Endodermal cell (in vitro differentiated cells): ENCODE measurements at regions not wholly inside any gene's neighbourhood (a gene's known extent, or its start where the extent isn't known, plus 50 kb on each side); places are given as distances from the start of the nearest gene placed in this dataset.

Experiments
- DNase-seq: peaks from one replicate; pipeline ENCODE4 v3.0.0-alpha.2; 2017
- H3K27ac ChIP-seq: 2 replicates; pipeline ENCODE4 v1.5.1; 2013; ENCODE audit warnings: mild to moderate bottlenecking, low read depth, low read length, moderate library complexity
- H3K27me3 ChIP-seq: 2 replicates; pipeline ENCODE4 v1.6.1; 2013; ENCODE audit warnings: mild to moderate bottlenecking, low read length, moderate library complexity; ENCODE audit not compliant: insufficient read depth, control insufficient read depth, poor library complexity, severe bottlenecking
- H3K36me3 ChIP-seq: 2 replicates; pipeline ENCODE4 v1.7.0; 2013; ENCODE audit warnings: mild to moderate bottlenecking, low read length, moderate library complexity; ENCODE audit not compliant: control insufficient read depth, insufficient read depth
- H3K4me1 ChIP-seq: one replicate; pipeline ENCODE4 v1.7.0; 2013; ENCODE audit warnings: low read length; ENCODE audit not compliant: control insufficient read depth, insufficient read depth
- H3K4me3 ChIP-seq: 2 replicates; pipeline ENCODE4 v1.5.1; 2013; ENCODE audit warnings: mild to moderate bottlenecking, low read length, moderate library complexity
- H3K9ac ChIP-seq: 2 replicates; pipeline ENCODE4 v1.6.1; 2013; ENCODE audit warnings: mild to moderate bottlenecking, low read length, moderate library complexity; ENCODE audit not compliant: poor library complexity, severe bottlenecking; ENCODE audit errors: extremely low read depth
- H3K9me3 ChIP-seq: 2 replicates; pipeline ENCODE4 v1.6.1; 2013; ENCODE audit warnings: mild to moderate bottlenecking, low read length, moderate library complexity; ENCODE audit not compliant: control insufficient read depth
- H3K27ac Mint-ChIP-seq: 2 replicates; pipeline ENCODE4 v1.8.0; 2020; ENCODE audit warnings: mixed read lengths
- H3K27me3 Mint-ChIP-seq: 2 replicates; pipeline ENCODE4 v1.8.0; 2021; ENCODE audit warnings: mild to moderate bottlenecking, mixed read lengths; ENCODE audit not compliant: insufficient read depth
- H3K36me3 Mint-ChIP-seq: 2 replicates; pipeline ENCODE4 v1.8.0; 2020; ENCODE audit warnings: low read depth, mixed read lengths
- H3K4me1 Mint-ChIP-seq: 2 replicates; pipeline ENCODE4 v1.8.0; 2020; ENCODE audit warnings: mixed read lengths
- H3K4me3 Mint-ChIP-seq: 2 replicates; pipeline ENCODE4 v1.8.0; 2020; ENCODE audit warnings: mild to moderate bottlenecking, moderate library complexity, mixed read lengths
- H3K9me3 Mint-ChIP-seq: 2 replicates; pipeline ENCODE4 v1.8.0; 2020; ENCODE audit warnings: mild to moderate bottlenecking, mixed read lengths
- CTCF ChIP-seq: fragments of 200-600 bp; sonication (generic); conservative IDR thresholded peaks from 2 replicates; pipeline ENCODE4 v1.5.0; 2021; ENCODE audit warnings: antibody characterized with exemption, mild to moderate bottlenecking
- WGBS, 2 experiments: methylation state at CpG; one replicate each; pipeline versions ENCODE4 v1.1.5 to v1.1.7; 2013; ENCODE audit warnings: missing lambda C conversion rate in 2 of 2, mixed read lengths in 1 of 2; ENCODE audit not compliant: insufficient coverage in 1 of 2, insufficient read length in 1 of 2; 5-methylcytosine and 5-hydroxymethylcytosine counted together

- Mint-ChIP-seq H3K27me3 (no peaks in the 10 kb centered on the region), H3K36me3 (no peaks in the 10 kb centered on the region), H3K4me1 (peaks cover 40% of the 10 kb centered on the region), H3K4me3 (no peak overlapping the region), H3K27ac (no peak overlapping the region), H3K9me3 (no peaks in the 10 kb centered on the region)
- TF ChIP-seq CTCF: no peak
- H3K36me3 ChIP-seq: no peaks in the 10 kb centered on the region
- WGBS, 2 experiments: 60 to 78% methylated on average over 2 to 4 of the region's 4 CpGs
- DNase-seq: no peak
- peaks cover 25% of the 10 kb centered on the region for H3K4me1 ChIP-seq
- no peaks in the 10 kb centered on the region for H3K9me3 ChIP-seq
- H3K9ac ChIP-seq: no peak overlapping the region
- H3K27me3 ChIP-seq: no peaks in the 10 kb centered on the region
- no peak overlapping the region for H3K27ac ChIP-seq
- H3K4me3 ChIP-seq: no peak overlapping the region
These were observed 615.6 kb upstream of the CDH2 start for GRCh38 chr18:28792404-28793086.

DNA sequence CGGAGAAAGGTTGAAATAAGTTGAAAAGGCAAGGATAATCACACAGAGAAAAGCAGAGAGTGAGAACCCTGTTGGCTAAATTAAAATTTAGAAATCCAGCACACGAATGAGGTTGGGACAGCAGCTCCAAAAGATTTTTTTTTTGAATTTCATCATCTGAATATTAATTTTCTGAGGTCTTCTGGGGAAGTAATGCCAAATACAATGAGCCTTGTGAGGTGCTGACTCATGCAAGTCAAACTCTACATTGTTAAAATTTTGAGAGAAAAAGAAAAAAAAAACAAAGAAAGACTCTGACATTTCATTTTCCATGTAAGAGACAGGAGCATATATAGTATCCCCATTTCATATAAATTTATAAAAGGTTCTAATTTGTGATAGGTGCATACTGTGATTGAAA lies 614.2 kb upstream of the CDH2 start:
- no peak overlapping the region for H3K27ac Mint-ChIP-seq
- Histone ChIP-seq H3K9me3 (no peaks in the 10 kb centered on the region), H3K4me3 (no peak overlapping the region), H3K4me1 (peaks cover 25% of the 10 kb centered on the region), H3K36me3 (no peaks in the 10 kb centered on the region), H3K27me3 (no peaks in the 10 kb centered on the region), H3K27ac (no peak overlapping the region), H3K9ac (no peak overlapping the region)
- no peaks in the 10 kb centered on the region for H3K9me3 Mint-ChIP-seq
- DNase-seq: no peak
- H3K4me1 Mint-ChIP-seq: peaks cover 38% of the 10 kb centered on the region
- H3K36me3 Mint-ChIP-seq: no peaks in the 10 kb centered on the region
- no peaks in the 10 kb centered on the region for H3K27me3 Mint-ChIP-seq
- no peak overlapping the region for H3K4me3 Mint-ChIP-seq
- no peak for TF ChIP-seq CTCF
- WGBS, 2 experiments: 93 to 94% methylated on average over 1 to 2 of the region's 2 CpGs

GRCh38 chr18:28789502-28789901 lies 612.6 kb upstream of the CDH2 start:
- H3K27me3 Mint-ChIP-seq: no peaks in the 10 kb centered on the region
- Histone ChIP-seq H3K9me3 (no peaks in the 10 kb centered on the region), H3K36me3 (no peaks in the 10 kb centered on the region), H3K9ac (no peak overlapping the region), H3K4me1 (peaks cover 16% of the 10 kb centered on the region), H3K27me3 (no peaks in the 10 kb centered on the region), H3K27ac (no peak overlapping the region), H3K4me3 (no peak overlapping the region)
- DNase-seq: no peak
- H3K9me3 Mint-ChIP-seq: no peaks in the 10 kb centered on the region
- no peak overlapping the region for H3K27ac Mint-ChIP-seq
- H3K36me3 Mint-ChIP-seq: no peaks in the 10 kb centered on the region
- WGBS, 2 experiments: 91 to 100% methylated on average over 3 to 5 of the region's 5 CpGs
- H3K4me1 Mint-ChIP-seq: peaks cover 26% of the 10 kb centered on the region
- no peak overlapping the region for H3K4me3 Mint-ChIP-seq
- TF ChIP-seq CTCF: no peak
